ENCODE measurements at regions not wholly inside any gene's neighbourhood (a gene's known extent, or its start where the extent isn't known, plus 50 kb on each side); places are given as distances from the start of the nearest gene placed in this dataset.

DNA sequence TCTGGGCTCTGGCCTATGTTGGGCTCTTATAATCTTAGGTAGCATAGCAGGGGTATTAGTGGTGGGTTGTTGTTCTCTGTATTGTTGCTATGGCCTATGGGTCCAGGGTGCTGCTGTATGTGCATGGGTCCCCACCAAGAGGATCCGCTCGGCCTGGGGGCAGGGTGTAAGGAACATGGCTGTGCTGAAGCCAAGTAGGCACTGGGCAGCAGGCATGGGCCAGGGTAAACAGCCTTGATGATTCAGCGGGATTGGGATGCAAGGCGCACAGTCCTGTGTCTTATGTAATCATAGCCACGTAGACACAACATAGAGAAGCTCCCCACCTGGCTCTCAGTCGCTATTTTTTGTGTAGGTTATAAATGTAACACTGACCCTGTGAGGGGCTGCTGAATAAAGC, 306.9 kb downstream of the ZPLD1 start:
- TF ChIP-seq, protein P1, sequence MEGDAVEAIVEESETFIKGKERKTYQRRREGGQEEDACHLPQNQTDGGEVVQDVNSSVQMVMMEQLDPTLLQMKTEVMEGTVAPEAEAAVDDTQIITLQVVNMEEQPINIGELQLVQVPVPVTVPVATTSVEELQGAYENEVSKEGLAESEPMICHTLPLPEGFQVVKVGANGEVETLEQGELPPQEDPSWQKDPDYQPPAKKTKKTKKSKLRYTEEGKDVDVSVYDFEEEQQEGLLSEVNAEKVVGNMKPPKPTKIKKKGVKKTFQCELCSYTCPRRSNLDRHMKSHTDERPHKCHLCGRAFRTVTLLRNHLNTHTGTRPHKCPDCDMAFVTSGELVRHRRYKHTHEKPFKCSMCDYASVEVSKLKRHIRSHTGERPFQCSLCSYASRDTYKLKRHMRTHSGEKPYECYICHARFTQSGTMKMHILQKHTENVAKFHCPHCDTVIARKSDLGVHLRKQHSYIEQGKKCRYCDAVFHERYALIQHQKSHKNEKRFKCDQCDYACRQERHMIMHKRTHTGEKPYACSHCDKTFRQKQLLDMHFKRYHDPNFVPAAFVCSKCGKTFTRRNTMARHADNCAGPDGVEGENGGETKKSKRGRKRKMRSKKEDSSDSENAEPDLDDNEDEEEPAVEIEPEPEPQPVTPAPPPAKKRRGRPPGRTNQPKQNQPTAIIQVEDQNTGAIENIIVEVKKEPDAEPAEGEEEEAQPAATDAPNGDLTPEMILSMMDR (optimal IDR thresholded peaks at IDR 0.05 in 1 of 3, IDR thresholded peaks at IDR 0.05 in 1 of 3, conservative IDR thresholded peaks at IDR 0.05 in 1 of 3; ENCODE audit: extremely low read depth in 1 of 3, insufficient read depth in 2 of 3, low read length in 3 of 3) = no peak
- no peak for TF ChIP-seq EZH2 (IDR thresholded peaks at IDR 0.05; ENCODE audit: low read length)
